ENCODE measurements at regions not wholly inside any gene's neighbourhood (a gene's known extent, or its start where the extent isn't known, plus 50 kb on each side); places are given as distances from the start of the nearest gene placed in this dataset.
"Not testable (repeated sequence)": the region's sequence is repeated elsewhere in the genome, so short reads cannot be mapped to it uniquely, and the experiment has no call there.

- peaks cover 2% of the 10 kb centered on the region for H3K27me3 Mint-ChIP-seq (ENCODE audit: unreplicated experiment)
- H3K9me3 Mint-ChIP-seq (ENCODE audit: unreplicated experiment): peaks cover 10% of the 10 kb centered on the region
- no peaks in the 10 kb centered on the region for H3K4me1 Mint-ChIP-seq (ENCODE audit: unreplicated experiment)
- TF ChIP-seq, protein P1, sequence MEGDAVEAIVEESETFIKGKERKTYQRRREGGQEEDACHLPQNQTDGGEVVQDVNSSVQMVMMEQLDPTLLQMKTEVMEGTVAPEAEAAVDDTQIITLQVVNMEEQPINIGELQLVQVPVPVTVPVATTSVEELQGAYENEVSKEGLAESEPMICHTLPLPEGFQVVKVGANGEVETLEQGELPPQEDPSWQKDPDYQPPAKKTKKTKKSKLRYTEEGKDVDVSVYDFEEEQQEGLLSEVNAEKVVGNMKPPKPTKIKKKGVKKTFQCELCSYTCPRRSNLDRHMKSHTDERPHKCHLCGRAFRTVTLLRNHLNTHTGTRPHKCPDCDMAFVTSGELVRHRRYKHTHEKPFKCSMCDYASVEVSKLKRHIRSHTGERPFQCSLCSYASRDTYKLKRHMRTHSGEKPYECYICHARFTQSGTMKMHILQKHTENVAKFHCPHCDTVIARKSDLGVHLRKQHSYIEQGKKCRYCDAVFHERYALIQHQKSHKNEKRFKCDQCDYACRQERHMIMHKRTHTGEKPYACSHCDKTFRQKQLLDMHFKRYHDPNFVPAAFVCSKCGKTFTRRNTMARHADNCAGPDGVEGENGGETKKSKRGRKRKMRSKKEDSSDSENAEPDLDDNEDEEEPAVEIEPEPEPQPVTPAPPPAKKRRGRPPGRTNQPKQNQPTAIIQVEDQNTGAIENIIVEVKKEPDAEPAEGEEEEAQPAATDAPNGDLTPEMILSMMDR (IDR thresholded peaks at IDR 0.05): no peak
- H3K36me3 Mint-ChIP-seq (ENCODE audit: unreplicated experiment): no peaks in the 10 kb centered on the region
- no peak for DNase-seq (ENCODE audit: extremely low spot score, unreplicated experiment)
- H3K4me3 Mint-ChIP-seq (ENCODE audit: unreplicated experiment): no peak overlapping the region
- H3K27ac Mint-ChIP-seq (ENCODE audit: unreplicated experiment): no peak overlapping the region
These were observed 172.5 kb downstream of the TEX29 start for GRCh38 chr13:111492958-111493357.

- TF ChIP-seq, protein P1 (IDR thresholded peaks at IDR 0.05): no peak
- Mint-ChIP-seq H3K4me1 (ENCODE audit: unreplicated experiment) (no peaks in the 10 kb centered on the region), H3K27ac (ENCODE audit: unreplicated experiment) (no peak overlapping the region), H3K36me3 (ENCODE audit: unreplicated experiment) (no peaks in the 10 kb centered on the region), H3K9me3 (ENCODE audit: unreplicated experiment) (peaks cover 6% of the 10 kb centered on the region), H3K4me3 (ENCODE audit: unreplicated experiment) (no peak overlapping the region), H3K27me3 (ENCODE audit: unreplicated experiment) (peaks cover 2% of the 10 kb centered on the region)
- DNase-seq (ENCODE audit: extremely low spot score, unreplicated experiment): no peak
These were observed 173.0 kb downstream of the TEX29 start for GRCh38 chr13:111493468-111493867.

DNA sequence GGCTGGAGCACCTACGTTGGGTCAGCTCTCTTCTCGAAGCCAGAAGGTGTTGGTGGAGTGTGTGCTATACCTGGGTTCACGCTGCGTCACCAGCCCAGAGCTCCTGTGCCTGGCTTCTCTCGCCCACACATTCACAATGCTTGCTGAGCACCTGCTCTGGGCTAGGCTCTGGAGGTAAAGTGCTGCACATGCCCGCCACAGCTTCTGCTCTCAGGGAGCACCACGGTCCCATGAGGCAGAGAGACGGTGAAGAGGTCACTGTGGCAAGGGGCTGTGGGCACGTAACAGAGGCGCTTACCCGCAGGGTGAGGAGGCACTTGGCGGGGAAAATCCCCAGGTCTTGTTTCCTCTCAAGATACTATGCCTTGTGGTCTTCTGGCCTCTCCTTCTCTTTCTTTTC is 174.2 kb downstream of the TEX29 start:
- DNase-seq (ENCODE audit: extremely low spot score, unreplicated experiment): no peak
- no peak overlapping the region for H3K27ac Mint-ChIP-seq (ENCODE audit: unreplicated experiment)
- peaks cover 6% of the 10 kb centered on the region for H3K9me3 Mint-ChIP-seq (ENCODE audit: unreplicated experiment)
- H3K27me3 Mint-ChIP-seq (ENCODE audit: unreplicated experiment): peaks cover 2% of the 10 kb centered on the region
- H3K36me3 Mint-ChIP-seq (ENCODE audit: unreplicated experiment): no peaks in the 10 kb centered on the region
- no peaks in the 10 kb centered on the region for H3K4me1 Mint-ChIP-seq (ENCODE audit: unreplicated experiment)
- TF ChIP-seq, protein P1 (IDR thresholded peaks at IDR 0.05): no peak
- H3K4me3 Mint-ChIP-seq (ENCODE audit: unreplicated experiment): no peak overlapping the region

DNA sequence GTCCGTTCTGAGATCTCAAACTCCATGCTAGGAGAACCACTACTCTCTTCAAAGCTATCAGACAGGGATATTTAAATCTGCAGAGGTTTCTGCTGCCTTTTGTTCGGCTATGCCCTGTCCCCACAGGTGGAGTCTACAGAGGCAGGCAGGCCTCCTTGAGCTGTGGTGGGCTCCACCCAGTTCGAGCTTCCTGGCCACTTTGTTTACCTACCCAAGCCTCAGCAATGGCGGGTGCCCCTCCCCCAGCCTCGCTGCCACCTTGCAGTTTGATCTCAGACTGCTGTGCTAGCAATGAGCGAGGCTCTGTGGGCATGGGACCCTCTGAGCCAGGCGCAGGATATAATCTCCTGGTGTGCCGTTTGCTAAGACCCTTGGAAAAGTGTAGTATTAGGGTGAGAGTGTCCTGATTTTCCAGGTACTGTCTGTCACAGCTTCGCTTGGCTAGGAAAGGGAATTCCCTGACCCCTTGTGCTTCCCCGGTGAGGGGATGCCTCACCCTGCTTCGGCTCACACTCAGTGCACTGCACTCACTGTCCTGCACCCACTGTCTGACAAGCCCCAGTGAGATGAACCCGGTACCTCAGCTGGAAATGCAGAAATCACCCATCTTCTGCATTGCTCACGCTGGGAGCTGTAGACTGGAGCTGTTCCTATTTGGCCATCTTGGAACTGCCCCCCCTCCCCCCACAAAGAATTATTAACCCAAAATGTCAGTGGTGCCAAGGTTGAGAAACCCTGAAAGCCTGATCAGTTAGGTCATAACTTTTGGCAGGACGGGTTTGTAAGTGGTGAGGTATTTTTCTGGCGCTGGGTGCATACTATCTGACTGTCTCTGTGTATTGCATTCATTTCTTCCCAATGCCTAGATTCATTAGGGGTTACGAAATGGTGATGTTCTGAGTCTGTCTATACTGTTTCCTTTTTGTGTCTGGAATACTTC is 181.4 kb downstream of the TEX29 start:
- H3K4me1 Mint-ChIP-seq (ENCODE audit: unreplicated experiment); H3K27me3 Mint-ChIP-seq (ENCODE audit: unreplicated experiment): not testable (repeated sequence)

GRCh38 chr13:111502957-111503356 is 182.5 kb downstream of the TEX29 start:
- H3K36me3 Mint-ChIP-seq (ENCODE audit: unreplicated experiment): no peaks in the 10 kb centered on the region
- H3K27me3 Mint-ChIP-seq (ENCODE audit: unreplicated experiment): no peaks in the 10 kb centered on the region
- TF ChIP-seq, protein P1 (IDR thresholded peaks at IDR 0.05): no peak
- no peak overlapping the region for H3K27ac Mint-ChIP-seq (ENCODE audit: unreplicated experiment)
- peaks cover 10% of the 10 kb centered on the region for H3K9me3 Mint-ChIP-seq (ENCODE audit: unreplicated experiment)
- H3K4me3 Mint-ChIP-seq (ENCODE audit: unreplicated experiment): no peak overlapping the region
- H3K4me1 Mint-ChIP-seq (ENCODE audit: unreplicated experiment): no peaks in the 10 kb centered on the region
- DNase-seq (ENCODE audit: extremely low spot score, unreplicated experiment): no peak

More for the DNA sequence above, 181.4 kb downstream of the TEX29 start:
- H3K4me3 Mint-ChIP-seq (ENCODE audit: unreplicated experiment); H3K36me3 Mint-ChIP-seq (ENCODE audit: unreplicated experiment); DNase-seq (ENCODE audit: extremely low spot score, unreplicated experiment); H3K27ac Mint-ChIP-seq (ENCODE audit: unreplicated experiment): not testable (repeated sequence)
- H3K9me3 Mint-ChIP-seq (ENCODE audit: unreplicated experiment): peaks cover 10% of the 10 kb centered on the region
